ENCODE measurements at regions not wholly inside any gene's neighbourhood (a gene's known extent, or its start where the extent isn't known, plus 50 kb on each side); places are given as distances from the start of the nearest gene placed in this dataset.

- TF ChIP-seq, protein P1, sequence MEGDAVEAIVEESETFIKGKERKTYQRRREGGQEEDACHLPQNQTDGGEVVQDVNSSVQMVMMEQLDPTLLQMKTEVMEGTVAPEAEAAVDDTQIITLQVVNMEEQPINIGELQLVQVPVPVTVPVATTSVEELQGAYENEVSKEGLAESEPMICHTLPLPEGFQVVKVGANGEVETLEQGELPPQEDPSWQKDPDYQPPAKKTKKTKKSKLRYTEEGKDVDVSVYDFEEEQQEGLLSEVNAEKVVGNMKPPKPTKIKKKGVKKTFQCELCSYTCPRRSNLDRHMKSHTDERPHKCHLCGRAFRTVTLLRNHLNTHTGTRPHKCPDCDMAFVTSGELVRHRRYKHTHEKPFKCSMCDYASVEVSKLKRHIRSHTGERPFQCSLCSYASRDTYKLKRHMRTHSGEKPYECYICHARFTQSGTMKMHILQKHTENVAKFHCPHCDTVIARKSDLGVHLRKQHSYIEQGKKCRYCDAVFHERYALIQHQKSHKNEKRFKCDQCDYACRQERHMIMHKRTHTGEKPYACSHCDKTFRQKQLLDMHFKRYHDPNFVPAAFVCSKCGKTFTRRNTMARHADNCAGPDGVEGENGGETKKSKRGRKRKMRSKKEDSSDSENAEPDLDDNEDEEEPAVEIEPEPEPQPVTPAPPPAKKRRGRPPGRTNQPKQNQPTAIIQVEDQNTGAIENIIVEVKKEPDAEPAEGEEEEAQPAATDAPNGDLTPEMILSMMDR (IDR thresholded peaks at IDR 0.05; ENCODE audit: insufficient read depth, low read length), result no peak
- no peak for TF ChIP-seq POLR2AphosphoS5 (IDR thresholded peaks at IDR 0.05; ENCODE audit: low read depth)
These were observed 129.0 kb upstream of the BMP5 start for GRCh38 chr6:56004426-56004825.

Data from HL-60 (cell line).